NCI-H69 (cell line): ENCODE measurements at regions not wholly inside any gene's neighbourhood (a gene's known extent, or its start where the extent isn't known, plus 50 kb on each side); places are given as distances from the start of the nearest gene placed in this dataset.

Experiments
- DNase-seq: peaks from one replicate; lab custom pipeline; 2025; lab: John Stamatoyannopoulos, UW

- DNase-seq, result peak; percentile 44
Measured at GRCh38 chr18:39380186-39380725, 1814.7 kb upstream of the CELF4 start.

- DNase-seq, result no peak
Measured at GRCh38 chr18:39375066-39375465, 1809.5 kb upstream of the CELF4 start.

DNA sequence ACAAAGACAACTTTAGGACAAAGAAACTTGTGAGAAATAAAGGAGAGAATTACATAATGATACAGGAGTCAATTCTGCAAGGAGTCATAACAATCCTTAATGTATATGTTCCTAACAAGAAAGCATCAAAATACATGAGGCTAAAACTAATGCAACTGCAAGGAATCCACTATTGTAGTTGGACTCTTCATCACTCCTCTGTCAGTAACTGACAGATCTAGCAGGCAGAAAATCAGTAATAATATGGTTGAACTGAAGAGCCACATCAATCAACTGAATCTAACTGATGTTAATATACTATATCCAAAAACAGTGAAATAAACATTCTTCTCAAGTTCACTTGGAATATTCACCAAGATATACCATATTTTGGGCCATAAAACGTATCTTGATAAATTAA, 1806.4 kb upstream of the CELF4 start:
- DNase-seq, result no peak

DNA sequence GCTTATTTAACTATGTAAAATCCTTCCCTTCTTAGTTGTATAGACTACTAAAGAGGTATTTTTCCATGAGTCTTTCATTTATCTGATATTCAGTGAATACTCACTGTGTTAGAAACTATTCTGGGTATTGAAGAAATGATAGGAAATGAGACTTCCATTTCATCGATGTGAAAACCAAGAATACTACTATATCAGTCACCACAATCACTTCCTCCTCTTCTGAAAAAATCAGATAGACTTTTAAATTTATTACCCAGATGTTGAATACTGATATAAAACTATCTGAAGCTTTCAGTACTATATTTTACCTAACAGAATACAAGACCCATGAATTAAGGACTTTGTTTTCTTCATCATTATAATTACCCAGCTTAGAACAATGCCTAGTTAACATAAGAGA, 1801.1 kb upstream of the CELF4 start:
- DNase-seq, result no peak

GRCh38 chr18:39365836-39366485, 1800.4 kb upstream of the CELF4 start:
- no peak for DNase-seq

GRCh38 chr18:39360072-39360471, 1794.5 kb upstream of the CELF4 start:
- DNase-seq, result no peak

DNA sequence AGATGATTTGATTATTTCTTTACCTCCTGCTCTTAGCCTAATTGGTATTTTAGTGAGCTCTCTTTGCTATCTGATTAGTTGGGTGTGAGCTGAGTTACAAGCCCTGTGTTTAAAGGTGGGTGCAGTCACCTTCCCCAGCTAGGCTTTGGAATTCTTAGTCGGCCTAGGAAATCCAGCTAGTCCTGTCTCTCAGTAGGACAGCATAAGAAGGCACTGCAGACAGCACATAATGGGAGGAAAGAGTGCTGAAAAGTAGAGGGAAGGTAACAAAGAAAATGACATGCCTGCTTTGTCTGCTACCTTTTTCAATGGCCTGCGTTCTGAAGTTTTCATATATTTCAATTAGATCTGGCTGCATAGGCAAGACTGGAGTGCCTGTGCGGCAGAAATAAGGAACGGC, 1794.0 kb upstream of the CELF4 start:
- no peak for DNase-seq

GRCh38 chr18:39350945-39351344, 1785.3 kb upstream of the CELF4 start:
- DNase-seq, result peak; percentile 86

DNA sequence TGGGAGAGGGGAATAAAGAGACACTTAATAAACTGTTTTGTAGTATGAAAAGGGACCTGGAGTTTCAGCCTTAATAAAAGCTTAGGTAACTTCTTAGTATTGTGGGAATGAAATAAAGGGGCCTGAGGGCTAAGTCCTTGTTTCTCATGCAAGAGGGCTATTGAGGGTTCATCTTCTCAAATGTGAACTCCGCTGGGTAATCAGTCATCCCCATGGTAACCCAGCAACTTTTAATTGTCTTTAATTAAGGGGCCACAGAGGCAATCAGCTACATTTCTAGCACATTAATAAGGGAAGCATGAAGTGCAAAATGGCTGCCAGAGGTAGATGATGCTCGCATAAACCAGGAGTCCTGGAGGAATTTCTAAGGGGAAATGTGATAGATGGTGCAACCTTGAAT, 1784.2 kb upstream of the CELF4 start:
- no peak for DNase-seq

GRCh38 chr18:39348757-39349156, 1783.2 kb upstream of the CELF4 start:
- DNase-seq, result no peak

GRCh38 chr18:39347701-39348100, 1782.1 kb upstream of the CELF4 start:
- DNase-seq, result peak; percentile 65

GRCh38 chr18:39346916-39347315, 1781.3 kb upstream of the CELF4 start:
- DNase-seq, result peak; percentile 46

GRCh38 chr18:39345321-39345720, 1779.7 kb upstream of the CELF4 start:
- DNase-seq, result peak; percentile 92

DNA sequence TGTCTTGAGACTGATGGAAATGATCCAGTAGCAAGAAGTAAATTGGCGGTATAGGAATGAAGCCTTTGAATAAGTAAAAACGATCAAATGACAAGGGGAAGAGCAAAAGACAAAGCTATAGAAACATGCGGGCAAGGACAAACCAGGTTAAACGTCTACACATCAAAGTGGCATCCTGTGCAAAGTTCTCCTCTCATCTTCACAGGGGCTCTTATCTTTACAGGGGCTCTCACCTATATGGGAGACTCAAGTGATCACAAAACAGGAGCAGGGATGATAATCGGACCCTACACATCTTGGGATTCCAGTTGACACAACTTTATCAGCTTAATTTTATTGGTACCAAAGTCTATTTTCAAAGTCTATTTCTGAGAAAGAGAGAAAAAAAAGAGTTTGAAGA, 1778.9 kb upstream of the CELF4 start:
- DNase-seq, result no peak

DNA sequence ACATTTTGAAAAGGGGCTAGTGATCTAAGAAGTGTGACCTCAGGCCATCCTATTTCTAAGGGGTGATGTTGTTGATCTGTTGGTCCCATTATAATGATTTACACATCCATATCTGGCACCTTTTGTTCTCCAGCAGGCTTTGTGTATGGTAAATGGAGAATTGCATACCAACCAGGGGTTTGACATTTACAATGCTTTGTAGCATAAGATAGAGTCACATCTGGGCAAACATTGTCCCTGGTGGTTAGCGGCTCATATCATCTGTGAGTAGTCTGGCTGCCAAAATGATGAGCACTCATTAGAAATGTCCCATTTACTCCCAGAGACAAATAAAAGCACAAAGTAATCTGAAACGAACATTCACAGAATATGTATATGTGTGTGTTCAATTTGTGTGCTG, 1775.5 kb upstream of the CELF4 start:
- peak; percentile 99 for DNase-seq

- peak; percentile 67 for DNase-seq
Measured at GRCh38 chr18:39340418-39340817, 1774.8 kb upstream of the CELF4 start.

- peak; percentile 80 for DNase-seq
Measured at GRCh38 chr18:39329496-39330275, 1764.1 kb upstream of the CELF4 start.

- DNase-seq, result no peak
Measured at GRCh38 chr18:39326772-39327171, 1761.2 kb upstream of the CELF4 start.

DNA sequence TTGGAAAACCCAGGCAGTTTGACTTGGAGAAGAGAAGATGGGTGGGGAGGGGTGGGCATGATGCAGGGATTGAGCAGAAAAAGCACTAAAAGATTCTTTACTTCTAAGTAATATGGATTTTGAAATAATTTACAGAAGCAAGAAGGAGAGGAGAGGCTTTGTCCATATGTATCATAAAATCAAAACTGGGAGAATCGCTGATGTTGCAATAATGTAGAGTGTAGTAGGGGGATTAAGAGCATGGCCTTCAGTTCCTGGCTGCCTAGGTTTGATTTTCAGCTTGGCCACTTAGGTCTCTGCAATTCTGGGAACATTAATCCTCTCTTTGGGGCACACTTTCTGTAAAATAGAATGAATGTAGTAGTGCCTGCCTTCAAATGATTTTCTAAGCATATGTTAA, 1760.4 kb upstream of the CELF4 start:
- DNase-seq, result no peak

DNA sequence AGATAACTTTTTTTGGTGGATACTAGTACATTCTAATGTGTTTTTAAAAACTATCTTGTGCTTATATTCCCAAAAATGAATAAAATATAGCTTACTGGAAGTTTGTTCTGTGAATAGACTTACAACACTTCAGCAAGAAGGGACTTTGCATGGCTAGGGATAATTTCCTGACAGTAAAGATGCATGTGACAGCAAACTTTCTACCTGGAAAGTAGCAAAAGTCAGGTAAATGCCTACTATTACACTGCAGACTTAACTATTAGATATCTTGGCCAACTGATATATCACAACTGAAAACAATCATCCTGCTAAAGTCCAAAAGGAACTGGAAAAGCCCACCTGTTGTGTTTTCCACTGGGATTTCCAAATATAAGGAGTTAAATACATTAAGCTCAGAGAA, 1753.5 kb upstream of the CELF4 start:
- DNase-seq, result no peak

DNA sequence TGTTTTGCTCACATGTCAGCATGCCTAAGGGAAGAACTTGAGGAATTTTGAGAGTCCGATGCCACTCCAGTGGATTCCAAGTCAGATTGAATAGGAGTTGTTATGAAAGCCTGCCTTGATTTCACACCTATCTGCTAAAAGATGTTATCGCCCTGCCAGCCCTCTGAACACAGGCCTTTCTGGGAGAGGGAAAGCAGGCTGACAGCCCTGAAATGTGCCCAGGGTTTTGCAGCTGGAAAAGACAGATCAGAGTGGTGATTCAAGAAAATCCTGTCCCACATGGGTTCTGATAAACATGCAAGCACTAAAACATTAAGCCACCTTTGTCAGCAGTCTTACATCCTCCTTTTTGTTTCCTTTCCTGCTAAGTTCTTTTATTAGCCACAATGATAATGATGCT, 1752.9 kb upstream of the CELF4 start:
- DNase-seq, result no peak

DNA sequence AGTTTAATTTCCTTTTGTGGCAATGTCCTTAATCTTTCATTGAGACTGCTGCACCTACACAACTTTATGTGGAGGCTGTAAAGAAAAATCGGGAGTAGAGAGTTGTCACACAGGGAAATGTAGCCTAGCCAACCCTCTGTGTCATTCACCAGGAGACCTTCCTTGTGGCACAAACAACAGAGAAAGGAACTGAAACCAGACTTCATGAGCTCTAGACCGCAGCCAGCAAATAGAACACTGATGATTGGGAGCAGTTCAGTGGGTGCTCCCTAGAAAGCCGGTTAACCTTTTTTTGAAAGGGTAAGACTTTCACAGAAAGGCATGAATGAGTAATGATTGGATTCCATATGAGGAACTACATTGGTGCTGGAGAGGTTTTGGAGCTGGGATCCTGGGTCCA, 1752.4 kb upstream of the CELF4 start:
- DNase-seq, result no peak

GRCh38 chr18:39314595-39314994, 1749.0 kb upstream of the CELF4 start:
- DNase-seq, result no peak

DNA sequence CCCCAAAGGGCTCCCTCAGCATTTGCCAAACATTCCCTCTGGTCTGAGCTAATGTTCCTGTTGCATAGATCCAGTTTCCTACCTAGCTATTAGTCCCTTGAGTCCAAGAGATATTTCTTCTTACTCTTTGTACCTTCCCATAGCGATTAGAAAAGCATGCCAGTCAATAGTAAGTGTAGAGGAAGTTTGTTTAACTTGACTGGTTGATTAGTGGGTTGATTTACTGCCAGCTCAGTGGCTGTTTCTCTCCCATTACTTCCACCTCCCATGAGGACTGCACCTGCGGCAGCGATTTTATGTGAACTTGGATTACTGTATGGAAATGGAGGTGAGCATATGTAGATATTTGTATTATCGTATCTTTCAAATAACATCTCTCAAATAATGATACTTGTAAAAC, 1748.4 kb upstream of the CELF4 start:
- peak; percentile 99 for DNase-seq
